HG03103 (cell line): ENCODE measurements at regions not wholly inside any gene's neighbourhood (a gene's known extent, or its start where the extent isn't known, plus 50 kb on each side); places are given as distances from the start of the nearest gene placed in this dataset.

ENCODE experiments used
- ATAC-seq: cut with Tn5 transposase; IDR thresholded peaks from one replicate; pipeline ENCODE4 v1.9.1; 2021; ENCODE audit warnings: low read depth; ENCODE audit not compliant: unreplicated experiment

DNA sequence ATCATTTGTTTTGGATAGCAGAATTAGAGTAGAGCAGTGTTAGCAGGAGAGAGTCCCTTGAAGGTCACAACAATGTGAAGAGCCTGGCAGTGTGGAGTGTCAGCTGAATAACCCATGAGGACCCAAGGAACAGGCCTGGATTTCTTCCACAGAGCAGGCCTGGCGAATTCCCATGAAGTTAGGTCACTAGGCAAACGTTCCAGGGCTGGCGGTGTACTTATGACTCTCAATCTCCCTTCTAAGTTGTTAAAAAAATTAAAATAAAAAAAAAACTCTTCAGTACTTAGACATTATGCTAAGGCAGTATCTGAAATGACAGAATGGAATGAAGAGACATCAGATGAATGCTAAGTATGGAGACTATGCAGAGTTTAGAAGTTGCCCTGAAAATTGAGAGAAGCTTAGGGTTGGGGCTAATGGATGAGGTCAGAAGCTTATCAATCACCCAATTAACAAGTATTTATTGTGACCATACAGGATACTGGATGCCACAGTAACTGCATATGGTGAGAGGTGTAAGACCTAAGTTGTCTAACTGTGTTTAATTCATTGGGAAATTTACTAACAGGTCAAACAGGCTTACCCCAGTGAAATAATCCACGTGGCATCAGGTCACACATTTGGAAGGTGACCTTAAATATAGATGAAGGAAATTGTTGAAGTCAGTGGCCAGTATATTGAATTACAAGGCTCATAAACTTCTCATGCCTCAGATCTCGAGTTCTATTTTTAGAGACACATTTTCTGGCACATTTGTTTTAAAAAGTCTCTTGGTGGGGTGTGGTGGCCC, 126.2 kb upstream of the NRP1 start:
- ATAC-seq = no peak

DNA sequence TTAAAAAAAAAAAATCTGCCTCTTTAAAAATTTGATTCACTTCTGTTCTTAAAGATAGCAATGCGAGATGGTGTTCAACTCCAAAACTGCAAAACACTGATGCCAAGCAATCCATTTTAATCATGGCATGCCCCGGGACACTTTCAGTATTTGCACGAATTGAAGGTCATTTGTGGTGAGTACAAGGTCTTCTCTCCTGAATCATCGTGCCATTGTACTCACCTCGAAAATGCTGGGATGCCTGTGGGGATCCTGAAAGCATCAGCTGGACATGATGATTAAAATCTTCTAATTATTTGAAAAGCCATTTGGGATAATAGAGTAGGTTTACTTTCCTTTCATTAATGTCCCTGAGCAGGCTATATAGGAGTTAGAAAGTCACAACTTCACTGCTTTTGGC, 125.1 kb upstream of the NRP1 start:
- no peak for ATAC-seq

DNA sequence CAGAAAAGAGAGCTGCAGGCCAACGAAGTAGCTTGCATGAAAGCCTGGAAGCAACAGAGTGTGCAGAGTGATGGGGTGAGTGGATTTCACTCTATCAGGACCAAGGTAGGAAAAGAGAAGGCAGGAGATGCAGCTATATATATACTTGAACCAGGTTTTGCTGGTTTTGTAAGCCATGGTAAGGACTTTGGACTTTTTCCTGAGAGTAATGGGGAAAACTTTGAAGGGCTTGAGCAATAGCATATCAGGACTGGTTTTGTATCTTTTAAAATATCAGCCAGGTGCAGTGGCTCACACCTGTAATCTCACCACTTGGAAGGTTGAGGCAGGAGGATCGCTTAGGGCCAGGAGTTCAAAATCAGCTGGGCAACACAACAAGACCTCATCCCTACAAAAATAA, 120.6 kb upstream of the NRP1 start:
- no peak for ATAC-seq

DNA sequence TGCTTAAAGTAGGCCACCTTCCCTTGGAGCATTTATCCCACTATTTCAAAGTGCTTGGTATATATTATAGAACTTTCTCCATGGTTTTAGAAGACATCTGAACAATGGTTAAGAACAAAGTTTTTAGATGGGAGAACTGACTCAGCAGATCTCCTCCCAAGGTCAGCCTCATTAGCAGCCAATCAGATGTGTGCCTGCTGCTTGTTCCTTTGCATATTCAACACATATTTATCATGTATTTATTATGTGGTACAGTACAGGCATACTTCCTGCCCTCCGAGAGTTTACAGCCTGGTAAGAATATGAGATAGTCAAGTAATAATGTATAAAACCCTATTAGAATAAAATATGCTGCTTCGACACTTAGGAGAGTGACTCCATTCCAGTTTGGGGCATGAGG, 120.1 kb upstream of the NRP1 start:
- no peak for ATAC-seq

DNA sequence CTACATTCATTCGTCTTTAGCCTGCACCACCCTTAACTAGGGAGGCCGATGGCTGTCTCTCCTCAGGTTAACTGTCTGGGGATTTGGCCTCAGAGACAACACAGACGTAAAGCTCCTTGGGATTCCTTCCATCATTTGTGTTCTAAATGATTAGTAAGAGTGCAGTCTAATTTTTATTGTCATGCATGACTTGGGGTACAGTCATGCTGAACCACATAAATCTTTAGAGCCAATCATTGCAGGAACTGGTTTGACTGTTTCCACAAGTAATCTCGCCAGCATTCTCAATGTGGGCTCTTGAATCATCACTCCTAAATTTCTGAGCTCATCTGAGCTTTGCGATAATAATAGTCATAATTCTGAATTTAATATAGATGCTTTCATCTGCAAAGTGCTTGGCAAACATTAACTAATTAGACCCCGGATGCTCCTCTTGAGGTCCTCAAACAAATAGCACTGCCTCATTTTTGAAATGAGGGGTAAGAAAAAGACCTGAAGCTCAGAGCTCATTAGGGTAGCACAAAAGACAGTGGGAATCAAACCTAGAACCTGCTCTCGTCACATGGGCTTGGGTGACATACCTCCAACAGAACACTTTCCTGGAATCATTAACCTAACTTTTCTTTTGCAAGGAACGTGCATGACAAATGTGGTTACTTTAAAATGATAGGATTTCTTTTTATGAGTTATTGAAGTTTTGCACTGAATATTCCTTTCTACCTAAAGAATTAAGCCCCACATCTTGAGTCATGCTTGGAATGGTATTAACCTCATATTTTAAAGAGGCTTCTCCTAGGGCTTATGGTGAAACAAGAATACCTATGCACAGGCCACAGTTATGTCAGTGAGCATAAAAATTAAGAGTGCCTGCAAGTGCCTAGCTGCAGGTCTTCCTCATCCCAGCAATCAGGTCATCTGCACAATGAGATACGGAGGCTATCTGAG, 118.9 kb upstream of the NRP1 start:
- no peak for ATAC-seq

DNA sequence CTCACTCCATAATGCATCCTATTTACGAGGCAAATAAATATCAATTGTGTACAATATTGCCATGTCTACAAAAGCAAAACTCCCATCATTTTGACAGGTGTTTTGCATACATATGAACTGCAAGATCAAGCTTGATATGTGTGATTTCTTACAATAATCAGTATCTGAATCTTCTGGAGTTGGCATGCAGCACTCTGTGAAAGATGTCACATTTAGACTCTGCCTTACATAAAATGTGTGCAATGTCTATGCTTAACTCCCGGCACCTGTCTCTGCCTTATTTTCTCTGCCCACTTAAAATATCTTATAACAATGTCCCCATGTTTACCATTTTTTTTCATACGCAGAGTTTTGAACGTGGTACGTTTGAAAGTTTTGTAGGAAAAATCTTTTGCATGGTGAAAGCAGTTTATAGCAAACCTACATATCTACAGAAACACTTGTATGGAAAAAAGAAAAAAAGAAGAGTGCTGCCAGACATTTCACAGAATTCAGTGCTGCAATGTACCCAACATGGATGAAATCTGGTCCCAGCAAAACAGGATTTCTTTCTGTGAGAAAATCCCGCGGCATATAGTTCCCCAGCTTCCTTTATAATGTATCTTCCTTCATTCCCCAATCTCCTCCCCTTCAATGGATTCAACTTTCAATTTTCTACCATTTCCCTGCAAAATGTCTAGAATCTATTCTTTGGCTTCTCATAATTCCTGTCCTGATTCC, 114.1 kb upstream of the NRP1 start:
- ATAC-seq = no peak

DNA sequence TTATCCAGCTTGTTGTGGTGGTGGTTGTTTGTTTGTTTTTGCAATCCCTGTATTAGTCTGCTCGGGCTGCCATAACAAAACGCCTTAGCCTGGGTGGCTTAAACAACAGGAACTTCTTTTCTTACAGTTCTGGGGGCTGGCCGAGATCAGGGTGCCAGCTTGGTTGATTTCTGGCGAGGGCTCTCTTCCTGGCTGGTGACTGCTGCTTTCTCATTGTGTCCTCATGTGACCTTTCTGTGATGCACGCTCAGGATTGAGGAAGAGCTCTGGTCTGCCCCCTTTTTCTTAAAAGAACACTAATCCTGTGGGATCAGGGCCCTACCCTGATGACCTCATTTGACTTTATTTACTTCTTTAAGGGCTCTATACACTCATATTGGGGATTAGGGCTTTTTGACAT, 107.1 kb upstream of the NRP1 start:
- ATAC-seq = no peak

DNA sequence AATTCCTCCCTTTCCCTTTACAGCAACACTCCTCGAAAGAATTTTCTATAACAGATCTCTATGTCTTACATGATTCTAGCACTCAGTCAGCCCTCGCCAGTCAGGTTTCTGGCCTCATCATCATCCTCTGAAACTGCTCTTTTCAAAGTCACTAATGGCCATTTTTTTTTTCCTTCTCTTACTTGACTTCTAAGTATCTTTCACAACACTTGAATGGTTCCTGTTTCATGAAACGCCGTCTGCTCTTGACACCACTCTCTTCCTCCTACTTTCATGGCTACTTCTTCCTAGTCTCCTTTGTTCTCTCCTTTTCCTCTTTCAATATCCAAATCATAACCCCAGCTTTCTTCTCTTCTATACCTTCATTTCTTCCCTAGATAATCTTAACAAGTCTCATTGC, 100.5 kb upstream of the NRP1 start:
- ATAC-seq = no peak

DNA sequence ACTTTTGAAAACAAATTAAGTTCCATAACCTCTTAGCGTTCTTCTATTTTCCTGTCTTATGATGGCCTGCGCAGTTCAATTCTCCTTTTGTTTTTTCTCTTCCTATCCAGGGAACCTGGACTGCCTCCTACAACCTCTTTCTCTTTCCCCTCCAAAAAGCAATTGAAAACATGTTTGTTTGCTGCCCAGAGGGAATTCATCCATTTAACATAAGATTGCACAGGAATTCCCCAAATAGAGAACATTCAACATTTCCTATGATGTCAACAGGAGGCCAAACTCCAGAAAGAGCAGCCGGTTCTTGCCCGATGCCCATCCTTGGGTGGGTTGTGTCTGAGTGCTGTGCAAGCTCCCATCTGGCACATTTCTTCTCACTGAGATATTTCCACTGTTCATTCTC, 94.2 kb upstream of the NRP1 start:
- ATAC-seq = no peak

DNA sequence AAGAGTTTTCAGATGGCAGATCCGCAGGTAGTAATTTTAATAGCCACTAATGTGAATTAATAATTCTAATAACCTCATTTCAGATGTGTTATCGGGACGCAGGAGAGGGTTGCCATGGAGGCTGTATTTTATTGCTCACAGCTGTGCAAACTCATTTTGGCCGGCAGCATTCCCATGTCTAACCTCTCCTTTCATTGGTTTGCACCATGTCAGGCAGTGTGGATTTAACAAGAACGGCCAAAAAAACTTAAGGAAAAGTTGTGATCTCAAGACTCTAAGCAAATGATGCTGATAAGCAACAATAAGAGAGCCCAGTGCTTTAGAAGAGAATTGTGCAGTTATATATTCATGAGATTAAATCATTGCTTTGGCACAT, 88.7 kb upstream of the NRP1 start:
- no peak for ATAC-seq

DNA sequence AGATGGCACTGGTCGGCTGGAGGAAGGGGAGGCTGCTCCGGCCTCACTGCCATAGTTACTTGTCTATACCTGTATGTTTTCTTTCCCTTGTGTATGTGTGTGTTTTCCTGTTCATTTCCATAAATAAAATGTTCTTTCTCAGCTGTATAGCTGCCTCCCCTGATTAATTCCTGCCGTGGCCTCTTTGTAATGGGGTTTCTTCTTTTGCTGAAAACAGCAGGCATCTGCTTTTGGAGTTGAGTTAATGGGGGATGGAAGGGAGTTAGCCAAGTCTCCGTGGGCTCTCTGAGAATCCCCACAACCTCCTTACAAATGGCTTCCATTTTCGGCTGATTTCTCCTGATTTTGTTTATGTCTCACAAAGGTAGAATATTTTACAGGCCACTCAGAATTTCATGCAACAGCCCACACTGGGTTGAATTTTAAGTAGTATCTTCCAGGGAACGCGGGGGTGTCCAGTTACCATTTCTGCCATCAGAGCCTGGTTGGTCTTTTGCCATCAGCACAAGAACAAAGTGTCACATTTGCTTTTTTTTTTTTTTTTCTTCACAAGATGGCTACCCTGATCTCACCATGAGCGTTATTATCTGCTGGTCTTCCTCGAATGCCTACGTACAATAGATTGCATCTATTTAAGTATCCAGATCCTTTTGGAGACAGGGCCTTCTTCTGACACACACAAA, 88.1 kb upstream of the NRP1 start:
- ATAC-seq = no peak

DNA sequence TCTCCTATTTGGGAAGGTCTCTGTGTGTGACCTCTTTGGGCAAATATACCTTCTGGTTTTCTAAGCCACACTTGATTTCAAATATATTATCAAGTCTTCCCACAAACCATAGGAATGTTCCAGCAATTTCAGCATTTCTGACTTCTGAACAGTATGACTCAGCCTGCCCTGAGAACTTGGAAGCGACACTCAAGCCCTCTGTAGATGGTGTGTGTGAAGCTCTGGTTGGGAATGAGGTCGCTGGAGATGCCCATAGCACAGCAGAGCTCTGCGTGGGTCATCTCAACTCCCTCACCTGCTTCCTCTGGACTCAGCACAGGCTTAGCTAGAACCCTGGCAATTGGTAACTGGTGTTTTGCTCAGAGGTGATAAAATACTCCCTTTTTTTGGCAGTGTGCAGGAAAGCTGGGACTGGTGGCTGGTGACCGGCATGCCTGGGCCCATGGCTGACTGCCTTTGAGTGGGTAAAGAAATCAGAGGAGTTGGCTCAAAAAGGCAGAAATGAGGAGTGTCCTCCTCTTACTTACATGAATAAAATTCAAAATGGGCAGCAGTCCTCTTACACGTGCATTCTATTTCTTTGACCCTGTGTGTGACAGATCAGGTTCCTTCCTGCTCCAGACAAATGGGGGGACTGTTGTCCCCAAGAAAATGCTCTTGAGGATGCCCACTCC, 87.5 kb upstream of the NRP1 start:
- no peak for ATAC-seq

DNA sequence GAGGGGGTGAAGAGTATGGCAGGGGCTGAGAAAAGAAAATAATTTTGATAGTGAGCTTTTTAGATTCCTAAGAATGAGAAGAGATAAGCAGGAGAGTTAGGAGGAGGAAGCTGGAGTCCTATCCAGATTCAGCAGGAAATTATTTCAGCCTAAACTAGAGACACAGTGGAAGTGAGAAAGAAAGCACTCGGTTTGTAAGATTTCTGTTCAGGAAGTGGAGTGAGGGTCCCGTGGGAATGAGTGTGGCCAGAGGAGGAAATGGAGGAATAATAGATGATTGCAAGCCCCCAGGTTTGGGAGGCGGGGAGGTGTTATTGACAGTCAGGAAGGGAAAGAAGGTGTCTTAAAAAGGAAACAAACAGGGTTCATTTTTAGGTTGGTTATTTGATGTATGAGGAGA, 84.8 kb upstream of the NRP1 start:
- ATAC-seq = no peak

DNA sequence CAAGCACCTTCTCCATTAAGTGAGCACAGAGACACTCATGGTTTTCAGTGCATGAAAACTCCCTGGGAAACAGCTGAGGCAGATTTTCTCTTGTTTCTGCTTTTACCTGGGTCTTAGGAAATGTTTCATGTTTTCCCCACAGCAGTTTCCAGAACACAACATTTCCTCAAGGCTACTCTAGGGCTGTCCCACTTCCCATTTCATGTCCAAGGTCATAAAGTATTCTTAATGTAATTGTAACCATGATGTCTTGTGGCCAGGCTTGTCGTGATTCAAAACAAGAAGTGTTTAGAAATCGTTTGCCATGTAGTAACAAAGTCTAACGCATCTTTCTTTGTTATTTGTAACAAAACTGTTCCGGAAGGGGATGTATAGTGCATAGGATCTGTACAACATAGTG, 83.8 kb upstream of the NRP1 start:
- no peak for ATAC-seq

DNA sequence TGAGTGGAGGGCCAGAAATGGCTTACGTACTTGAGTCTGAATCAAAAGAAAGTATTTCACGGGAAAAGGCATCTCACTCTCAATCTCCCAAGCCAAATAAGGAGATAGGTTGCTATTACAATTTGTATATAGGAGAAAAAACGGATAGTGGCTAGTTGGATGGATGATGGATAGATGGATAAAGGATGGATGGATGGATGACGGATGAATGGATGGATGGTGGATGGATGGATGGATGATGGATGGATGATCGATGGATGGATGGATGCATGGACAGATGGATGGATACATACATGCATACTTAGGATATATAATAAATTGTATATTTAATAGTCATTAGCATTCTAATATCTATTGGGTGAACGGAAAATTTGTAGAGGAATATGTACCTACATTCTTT, 82.2 kb upstream of the NRP1 start:
- ATAC-seq = no peak

DNA sequence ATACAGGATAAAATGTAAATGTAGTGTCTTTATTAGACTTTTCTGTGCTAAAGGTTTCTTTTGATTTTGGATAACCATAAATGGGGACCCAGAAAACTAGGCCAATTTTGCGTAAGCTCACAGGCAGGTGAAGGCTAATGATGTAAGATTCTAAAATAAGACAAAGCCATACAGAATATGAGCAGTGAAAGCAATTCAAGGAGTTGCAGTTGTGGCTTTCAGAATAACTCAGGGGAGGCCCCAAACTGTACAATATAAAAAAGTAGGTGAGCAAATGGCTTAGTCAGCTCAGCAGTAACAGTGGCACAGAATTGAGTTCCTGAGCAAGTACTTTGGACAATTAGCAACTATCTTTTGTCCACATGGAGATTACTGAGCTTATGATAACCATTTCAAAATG, 81.7 kb upstream of the NRP1 start:
- ATAC-seq = no peak

DNA sequence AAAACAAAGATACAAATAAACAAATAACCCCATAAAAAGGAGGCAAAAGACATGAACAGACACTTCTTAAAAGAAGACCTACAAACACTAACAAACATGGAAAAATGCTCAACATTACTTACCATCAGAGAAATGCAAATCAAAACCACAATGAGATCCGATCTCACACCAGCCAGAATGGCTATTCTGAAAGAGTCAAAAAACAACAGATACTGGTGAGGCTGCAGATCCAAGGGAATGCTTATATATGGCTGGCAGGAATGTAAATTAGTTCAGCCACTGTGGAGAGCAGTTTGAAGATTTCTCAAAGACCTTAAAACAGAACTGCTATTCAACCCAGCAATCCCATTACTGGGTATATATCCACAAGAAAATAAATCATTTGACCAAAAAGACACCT, 80.4 kb upstream of the NRP1 start:
- ATAC-seq = no peak

DNA sequence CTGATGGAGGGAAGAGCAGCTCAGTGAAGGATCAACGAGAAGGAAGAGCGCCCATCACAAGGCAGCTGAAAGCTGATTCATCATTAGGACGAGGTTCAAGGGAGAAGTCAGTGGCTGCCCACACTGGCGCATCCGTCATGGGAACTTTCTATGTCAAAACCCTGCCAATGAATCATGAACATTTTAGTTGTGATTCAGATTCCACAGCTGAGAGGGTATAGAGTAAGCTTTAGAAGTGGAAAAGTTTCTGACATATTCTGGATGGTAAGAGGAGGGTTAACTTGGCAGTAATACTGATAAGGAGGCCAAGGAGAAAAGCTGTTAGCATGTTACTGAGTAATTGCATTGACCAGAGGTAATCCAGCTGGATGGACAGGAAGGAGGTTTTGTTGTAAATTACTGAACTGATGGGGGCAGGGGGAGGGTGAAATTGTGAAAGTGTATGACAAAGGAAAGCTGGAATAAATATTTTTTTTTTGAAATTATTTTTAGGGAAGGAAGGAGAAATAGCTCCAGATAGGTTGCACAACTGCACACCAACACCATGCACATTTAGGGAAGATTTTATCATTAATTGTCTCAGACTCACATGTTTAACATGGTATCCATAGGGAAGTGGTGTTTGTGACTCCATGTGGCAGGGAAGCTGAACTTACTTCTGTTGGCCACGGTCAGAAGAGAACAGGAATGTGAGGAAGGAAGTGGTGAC, 78.3 kb upstream of the NRP1 start:
- no peak for ATAC-seq

DNA sequence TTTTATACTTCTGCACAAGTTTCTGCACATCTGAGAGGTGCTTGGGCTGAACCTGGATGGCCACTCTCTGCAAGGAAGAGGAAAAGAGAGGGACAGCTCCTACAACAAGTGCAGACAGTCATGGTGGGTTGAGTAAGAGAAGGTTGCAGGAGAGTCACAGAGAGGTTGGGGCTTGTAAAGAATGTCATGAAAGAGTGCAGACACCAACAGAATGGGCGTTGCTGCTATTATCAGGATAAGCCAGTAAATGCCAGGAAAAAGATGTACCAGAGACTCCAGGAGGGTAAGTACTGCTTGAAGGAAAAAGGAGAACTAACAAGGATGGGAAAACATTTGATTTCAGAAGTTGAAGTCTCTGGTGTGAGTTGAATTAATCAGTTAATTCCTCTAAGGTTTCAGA, 77.8 kb upstream of the NRP1 start:
- no peak for ATAC-seq

DNA sequence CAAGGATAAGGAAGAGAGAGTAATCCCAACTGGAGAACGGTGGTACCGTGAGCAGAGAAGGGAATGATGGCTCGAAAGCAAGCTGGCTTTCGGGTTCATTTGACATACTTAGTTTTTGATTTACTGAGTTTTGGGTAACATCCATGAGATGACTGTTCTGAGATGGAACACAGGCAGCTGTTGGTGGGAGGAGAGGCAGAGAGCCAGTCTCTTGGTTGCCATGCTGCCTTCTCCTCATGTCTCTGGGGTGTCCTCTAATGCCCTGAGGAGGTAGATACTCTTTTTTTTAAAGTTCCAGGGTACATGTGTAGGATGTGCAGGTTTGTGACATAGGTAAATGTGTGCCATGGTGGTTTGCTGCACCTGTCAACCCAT, 76.4 kb upstream of the NRP1 start:
- ATAC-seq = no peak
